Left kidney (tissue), 1 donor: ENCODE measurements at regions not wholly inside any gene's neighbourhood (a gene's known extent, or its start where the extent isn't known, plus 50 kb on each side); places are given as distances from the start of the nearest gene placed in this dataset.

Experiments used
- DNase-seq: peaks from one replicate; pipeline ENCODE4 v3.0.0-alpha.2; 2013

- peak; percentile 59 for DNase-seq
These were observed 767.5 kb downstream of the JRKL start for GRCh38 chr11:97157221-97157740.

- peak; percentile 40 for DNase-seq
These were observed 768.4 kb downstream of the JRKL start for GRCh38 chr11:97158243-97158642.

DNA sequence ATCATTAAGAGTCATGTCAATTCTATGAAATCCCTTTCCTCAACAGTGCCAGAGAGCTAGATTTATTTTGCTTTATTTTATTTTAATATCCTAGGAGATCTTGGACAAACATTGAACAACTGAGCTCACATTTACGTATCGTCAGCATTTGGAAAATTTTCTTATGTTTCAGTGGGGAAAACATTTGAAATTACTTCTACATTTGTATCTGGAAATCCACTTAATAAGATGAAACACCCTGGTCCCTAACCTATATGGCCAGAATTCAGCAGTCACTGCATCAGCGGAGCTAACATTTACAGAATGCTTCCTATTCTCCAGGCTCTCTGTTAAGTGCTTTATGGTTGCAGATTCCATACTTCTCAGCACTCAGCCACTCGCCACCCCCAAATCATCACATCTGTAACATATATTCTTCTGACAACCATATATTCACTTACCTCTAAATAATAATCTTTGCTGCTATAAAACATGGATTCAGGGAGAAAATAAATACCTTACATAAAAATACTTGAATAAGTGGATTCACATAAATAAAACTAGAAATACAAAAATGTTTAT, 773.9 kb downstream of the JRKL start:
- DNase-seq, result no peak

DNA sequence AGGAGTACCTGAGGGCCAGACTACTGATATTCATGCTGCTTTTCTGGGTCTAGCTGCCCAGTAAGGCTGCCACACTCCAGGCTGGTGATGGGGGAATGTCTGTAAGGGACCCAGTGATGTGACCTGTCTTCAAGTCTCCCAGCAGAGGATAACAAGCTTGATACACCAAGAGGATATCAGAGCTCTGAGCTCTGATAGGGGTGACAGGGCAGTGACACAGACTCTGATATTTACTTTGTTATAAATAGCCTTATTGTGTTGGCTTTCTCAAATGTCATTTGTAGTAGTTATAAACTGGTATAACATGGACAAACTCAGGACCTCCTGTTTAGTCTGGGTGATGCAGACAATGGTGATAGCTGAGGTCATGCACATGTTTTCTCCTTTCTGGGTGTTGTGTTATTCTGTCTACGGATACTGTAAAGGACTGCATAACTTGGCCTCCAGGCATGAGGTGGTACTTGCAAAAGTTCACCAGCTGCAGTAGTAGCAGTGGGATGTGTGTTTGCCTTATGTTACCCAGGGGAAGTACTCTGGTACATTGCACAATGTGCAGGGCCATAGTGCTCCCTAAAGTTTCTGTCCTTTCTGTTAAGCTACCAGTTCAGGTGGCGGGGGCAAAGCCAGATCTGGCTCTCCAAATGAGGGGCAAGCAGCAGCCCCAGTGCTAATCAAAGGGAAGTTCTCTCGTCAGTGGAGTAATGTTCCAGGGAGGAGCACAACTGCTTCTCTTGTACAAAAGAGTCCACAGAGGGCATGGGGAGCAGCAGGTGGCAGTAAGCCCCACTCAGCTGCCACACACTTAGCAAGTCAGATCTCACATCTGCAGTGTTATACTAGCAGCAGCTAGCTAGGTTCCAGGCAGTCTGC, 812.2 kb downstream of the JRKL start:
- DNase-seq, result no peak

GRCh38 chr11:97202613-97203292, 812.9 kb downstream of the JRKL start:
- no peak for DNase-seq

GRCh38 chr11:97218011-97218410, 828.2 kb downstream of the JRKL start:
- no peak for DNase-seq

- no peak for DNase-seq
These were observed 833.8 kb downstream of the JRKL start for GRCh38 chr11:97223647-97224046.

DNA sequence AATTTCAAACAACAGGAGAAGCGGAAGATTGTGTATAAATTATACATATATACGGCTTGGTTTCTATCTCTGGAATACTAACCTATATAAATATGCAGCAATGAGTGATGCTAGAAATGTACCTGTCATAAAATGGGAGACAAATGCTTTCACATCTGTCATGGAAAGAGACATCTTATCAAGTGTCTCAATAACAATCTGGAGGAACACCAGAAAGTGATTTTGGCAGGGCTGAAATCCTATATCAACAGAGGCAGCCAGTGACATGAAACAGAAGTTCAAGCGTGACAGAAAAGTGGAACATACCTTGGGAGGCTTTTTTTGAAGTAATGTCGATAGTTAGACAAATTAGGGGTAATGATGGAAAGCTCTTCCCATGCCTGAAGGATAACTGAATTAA, 834.6 kb downstream of the JRKL start:
- DNase-seq, result no peak

GRCh38 chr11:97225794-97226193, 836.0 kb downstream of the JRKL start:
- DNase-seq, result no peak

GRCh38 chr11:97229936-97230335, 840.1 kb downstream of the JRKL start:
- DNase-seq, result no peak

DNA sequence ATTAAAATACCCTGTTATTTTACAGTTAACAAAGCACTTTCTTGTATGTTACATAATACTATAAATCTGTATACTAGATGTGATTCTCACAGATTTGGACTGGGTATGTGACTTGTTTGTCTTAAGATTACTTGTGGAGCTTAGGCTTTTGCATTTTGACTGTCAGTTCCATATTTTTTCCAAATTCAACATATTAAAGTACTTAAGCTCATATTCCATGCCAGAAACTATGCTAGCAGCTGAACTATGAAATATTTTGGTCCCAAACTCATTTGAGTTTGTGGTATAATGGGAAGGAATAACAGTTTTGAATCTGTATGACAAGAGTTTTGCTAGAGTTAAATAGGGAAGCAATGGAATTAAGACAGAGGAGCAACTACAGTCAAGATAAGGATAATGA, 841.4 kb downstream of the JRKL start:
- DNase-seq, result no peak

- no peak for DNase-seq
These were observed 844.2 kb downstream of the JRKL start for GRCh38 chr11:97234016-97234415.

DNA sequence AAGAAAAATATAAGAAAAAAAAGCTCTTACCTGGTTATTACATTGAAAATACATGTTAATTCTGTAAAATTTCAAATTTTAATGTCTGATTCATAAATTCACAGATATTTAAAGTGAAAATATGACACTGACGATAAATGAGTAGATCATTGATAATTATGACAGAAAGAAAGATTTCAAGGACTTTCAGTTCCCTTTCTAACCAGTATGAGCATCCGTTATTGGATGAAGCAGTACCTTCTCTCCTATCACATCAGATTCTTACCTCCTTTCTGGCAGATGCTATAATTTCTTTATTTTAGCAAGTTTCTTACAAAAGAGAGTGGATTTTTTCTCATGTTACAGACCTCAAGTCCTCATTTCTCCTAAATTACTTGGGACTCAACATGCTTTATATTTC, 847.3 kb downstream of the JRKL start:
- no peak for DNase-seq

DNA sequence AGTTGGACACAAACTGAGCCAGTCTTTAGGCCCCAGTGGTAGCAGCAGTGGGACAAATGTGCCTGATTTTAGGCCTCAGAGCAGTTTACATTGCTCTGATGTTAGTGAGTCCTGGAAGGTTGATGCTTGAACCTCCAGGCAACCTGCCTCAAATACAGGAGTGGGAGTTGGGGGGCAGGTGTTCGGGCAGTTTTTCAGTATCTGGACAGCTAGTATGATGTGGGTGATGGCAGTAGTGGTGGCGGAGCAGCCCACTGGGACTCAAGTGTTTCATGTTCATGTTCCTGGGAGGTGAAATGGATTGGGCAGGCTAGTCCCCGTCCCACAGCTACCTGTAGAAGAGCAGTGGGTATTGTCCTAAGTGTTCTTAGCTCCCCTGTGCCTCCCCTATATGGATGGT, 857.8 kb downstream of the JRKL start:
- DNase-seq, result no peak

- no peak for DNase-seq
These were observed 865.0 kb downstream of the JRKL start for GRCh38 chr11:97254790-97255189.

DNA sequence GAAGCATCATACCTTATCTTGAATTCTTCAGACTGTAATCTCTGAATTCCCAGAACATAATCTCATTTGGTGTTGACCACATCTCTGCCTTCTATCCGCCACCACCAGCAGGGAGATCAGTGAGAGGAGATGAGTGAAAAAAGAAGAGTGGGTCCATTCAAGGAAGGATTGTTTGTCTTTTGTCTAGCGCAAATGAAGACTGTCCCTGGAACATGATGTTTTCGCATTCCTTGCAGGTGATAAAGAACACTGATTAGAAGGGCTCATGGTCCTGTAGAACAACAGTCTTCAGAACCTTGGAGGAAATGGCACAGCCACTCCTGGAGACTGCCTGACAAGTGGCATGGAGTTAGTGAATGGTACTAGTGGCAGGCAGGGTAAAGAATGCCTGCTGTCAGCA, 869.6 kb downstream of the JRKL start:
- no peak for DNase-seq

- no peak for DNase-seq
These were observed 870.1 kb downstream of the JRKL start for GRCh38 chr11:97259884-97260283.

GRCh38 chr11:97263183-97263858, 873.5 kb downstream of the JRKL start:
- DNase-seq, result no peak

DNA sequence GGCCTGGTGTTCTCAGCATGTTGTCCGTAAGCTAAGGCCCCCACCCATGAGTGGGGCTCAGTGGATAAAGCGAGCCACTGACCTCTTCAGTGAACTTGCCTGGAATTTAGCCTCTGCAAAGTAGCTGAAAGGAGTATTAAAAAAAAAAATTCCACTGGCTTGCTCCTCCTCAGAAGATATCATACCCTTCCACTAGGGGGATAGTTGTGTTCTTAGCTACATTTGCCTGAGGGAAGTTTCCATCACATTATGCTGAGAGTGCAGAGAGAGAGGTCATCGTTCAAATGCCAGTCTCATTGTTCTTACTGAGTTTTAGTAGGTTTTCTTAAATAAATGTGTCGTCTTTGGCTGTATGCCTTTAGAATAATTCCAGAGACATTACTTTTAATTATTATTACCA, 879.7 kb downstream of the JRKL start:
- no peak for DNase-seq

DNA sequence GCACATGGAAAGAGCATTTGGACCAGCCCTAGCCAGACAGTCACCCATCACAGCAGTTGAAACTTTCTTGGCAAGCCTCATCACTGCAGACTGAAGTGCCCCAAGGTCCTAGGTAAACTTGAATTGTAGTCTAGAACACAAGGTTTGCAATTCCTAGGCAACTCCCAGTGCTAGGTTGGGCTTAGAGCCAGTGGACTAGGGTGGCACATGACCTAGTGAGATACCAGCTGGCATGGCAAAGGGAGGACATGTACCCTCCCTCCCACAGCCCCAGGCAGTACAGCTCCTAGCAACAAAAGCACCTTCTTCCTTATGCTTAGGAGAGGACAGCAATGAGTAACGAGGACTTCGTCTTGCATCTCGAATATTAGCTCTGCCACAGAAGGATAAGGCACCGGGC, 889.5 kb downstream of the JRKL start:
- no peak for DNase-seq

- no peak for DNase-seq
These were observed 890.5 kb downstream of the JRKL start for GRCh38 chr11:97280347-97280746.

DNA sequence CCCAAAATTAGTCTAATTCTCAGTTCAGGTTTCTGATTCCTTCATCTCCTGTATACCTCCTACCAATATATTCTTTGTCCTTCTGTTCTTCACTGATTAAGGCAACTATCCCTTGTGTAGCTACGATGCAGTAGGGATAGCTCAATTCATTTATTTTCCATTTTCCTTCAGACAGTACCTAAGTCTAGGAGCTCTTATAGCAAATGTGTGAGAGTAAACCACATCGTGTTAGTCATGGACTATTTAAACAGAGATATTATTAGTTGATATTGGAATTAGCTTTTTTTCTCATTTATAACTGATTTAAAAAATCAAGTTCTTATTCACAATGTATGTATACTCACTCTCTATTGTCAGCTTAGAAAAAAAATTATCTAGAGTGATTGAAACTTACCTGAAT, 900.0 kb downstream of the JRKL start:
- no peak for DNase-seq
